ENCODE measurements at regions not wholly inside any gene's neighbourhood (a gene's known extent, or its start where the extent isn't known, plus 50 kb on each side); places are given as distances from the start of the nearest gene placed in this dataset.

DNA sequence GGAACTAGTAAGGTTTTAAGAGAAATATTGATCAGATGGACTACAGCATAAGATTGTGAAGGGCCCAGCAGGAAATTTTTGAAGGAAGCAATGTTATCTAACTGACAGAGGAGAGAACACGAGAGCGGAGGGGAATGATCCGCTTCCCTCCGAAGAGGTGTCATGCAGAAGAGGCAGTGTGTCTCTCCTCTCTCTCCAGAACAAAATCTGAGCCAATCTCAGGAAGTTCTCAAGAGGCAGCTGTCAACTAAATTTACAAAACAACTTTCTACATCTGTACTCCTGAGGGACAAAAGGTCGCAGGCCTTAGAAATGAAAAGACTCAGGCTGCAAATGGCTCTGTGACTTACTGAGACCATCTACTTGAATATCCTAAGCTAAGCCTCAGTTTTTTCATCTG is 224.6 kb upstream of the CDH5 start:
- WGBS, 2 experiments (ENCODE audit: extremely low coverage in 2 of 2, insufficient read length in 1 of 2): no CpG with 5 or more reads among the region's 5 CpGs
- H3K4me1 ChIP-seq (ENCODE audit: control insufficient read depth, insufficient read depth, low read length): peaks cover 6% of the 10 kb centered on the region
- H3K4me2 ChIP-seq (ENCODE audit: low read depth, low read length): no peak overlapping the region
- TF ChIP-seq POLR2A (IDR thresholded peaks at IDR 0.05; ENCODE audit: low read depth, low read length) (no peak), MXI1 (IDR thresholded peaks at IDR 0.05; ENCODE audit: borderline replicate concordance, low read depth, low read length) (no peak), BHLHE40 (IDR thresholded peaks at IDR 0.05; ENCODE audit: low read depth, low read length) (no peak), MAZ (IDR thresholded peaks at IDR 0.05; ENCODE audit: borderline replicate concordance, low read depth, low read length) (no peak), FOS (IDR thresholded peaks at IDR 0.05; ENCODE audit: low read depth, low read length) (no peak), SMC3 (IDR thresholded peaks at IDR 0.05; ENCODE audit: low read depth, low read length) (no peak), CTCF (conservative IDR thresholded peaks at IDR 0.05; ENCODE audit: low read depth, low read length) (no peak), RAD21 (IDR thresholded peaks at IDR 0.05; ENCODE audit: low read length) (no peak), RFX5 (IDR thresholded peaks at IDR 0.05; ENCODE audit: low read depth, low read length) (no peak), RCOR1 (IDR thresholded peaks at IDR 0.05; ENCODE audit: insufficient replicate concordance, low read length) (no peak), CHD1 (IDR thresholded peaks at IDR 0.05; ENCODE audit: low read depth, low read length) (no peak), USF2 (IDR thresholded peaks at IDR 0.05; ENCODE audit: low read depth, low read length) (no peak), MAFK (IDR thresholded peaks at IDR 0.05; ENCODE audit: low read depth, low read length) (no peak), CEBPB (IDR thresholded peaks at IDR 0.05; ENCODE audit: low read depth, low read length) (no peak), NFE2L2 (IDR thresholded peaks at IDR 0.05; ENCODE audit: low read depth, low read length) (no peak)
- TF ChIP-seq, protein P1, sequence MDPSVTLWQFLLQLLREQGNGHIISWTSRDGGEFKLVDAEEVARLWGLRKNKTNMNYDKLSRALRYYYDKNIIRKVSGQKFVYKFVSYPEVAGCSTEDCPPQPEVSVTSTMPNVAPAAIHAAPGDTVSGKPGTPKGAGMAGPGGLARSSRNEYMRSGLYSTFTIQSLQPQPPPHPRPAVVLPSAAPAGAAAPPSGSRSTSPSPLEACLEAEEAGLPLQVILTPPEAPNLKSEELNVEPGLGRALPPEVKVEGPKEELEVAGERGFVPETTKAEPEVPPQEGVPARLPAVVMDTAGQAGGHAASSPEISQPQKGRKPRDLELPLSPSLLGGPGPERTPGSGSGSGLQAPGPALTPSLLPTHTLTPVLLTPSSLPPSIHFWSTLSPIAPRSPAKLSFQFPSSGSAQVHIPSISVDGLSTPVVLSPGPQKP (IDR thresholded peaks at IDR 0.05; ENCODE audit: borderline replicate concordance, low read depth, low read length): no peak
- no peak overlapping the region for H2BK5ac ChIP-seq (ENCODE audit: low read depth, low read length, poor library complexity, severe bottlenecking)
- no peaks in the 10 kb centered on the region for H4K20me1 ChIP-seq (ENCODE audit: insufficient read depth, low read length)
- no peak overlapping the region for H3K4ac ChIP-seq (ENCODE audit: low read depth, low read length)
- CTCF ChIA-PET: interaction anchor here (2.9 kb wide), 1 partner anchor 10 kb away, joined by 6 read pairs; no protein-coding TSS in a partner anchor
- ATAC-seq (ENCODE audit: low read depth) (no peak), DNase-seq (no peak)
- no peak overlapping the region for H3K18ac ChIP-seq (ENCODE audit: low read depth, low read length)
- no peak overlapping the region for H2AFZ ChIP-seq (replicated peaks; ENCODE audit: low read length, poor library complexity)
- intact Hi-C loops (cut with micrococcal nuclease) (no loop called here), dilution Hi-C loops (cut with HindIII; ENCODE audit: low sequenced_read_pairs, unreplicated experiment) (no loop called here), in situ Hi-C loops (cut with MboI; ENCODE audit: low sequenced_read_pairs) (no loop called here)
- no peak overlapping the region for H4K8ac ChIP-seq (ENCODE audit: low read depth in 2 of 2, low read length in 2 of 2)
- no peak overlapping the region for H3K14ac ChIP-seq (replicated peaks; ENCODE audit: low read depth, low read length)
- no peaks in the 10 kb centered on the region for H3K27me3 ChIP-seq (ENCODE audit: control insufficient read depth, insufficient read depth, low read length)
- POLR2A ChIA-PET (ENCODE audit: unreplicated experiment): no interaction called here
- no peak overlapping the region for H2BK120ac ChIP-seq (ENCODE audit: low read depth, low read length)
- no TSS peak for BruUV-seq (replicated peaks)
- H3K4me3 ChIP-seq (ENCODE audit: insufficient read depth, low read depth, low read length): no peak overlapping the region
- H3K9me3 ChIP-seq (ENCODE audit: control insufficient read depth, insufficient read depth, low read length): no peaks in the 10 kb centered on the region; the same call in 1 of the 2 replicates
- no peaks in the 10 kb centered on the region for H3K79me1 ChIP-seq (ENCODE audit: low read depth in 1 of 2, low read length in 2 of 2)
- H3K23ac ChIP-seq (ENCODE audit: low read depth, low read length): no peak overlapping the region
- no peak overlapping the region for H3K9ac ChIP-seq (ENCODE audit: low read depth, low read length)
- H4K5ac ChIP-seq (ENCODE audit: low read depth, low read length): no peak overlapping the region
- H4K91ac ChIP-seq (ENCODE audit: insufficient read depth, low read depth, low read length): no peak overlapping the region
- H3K9me1 ChIP-seq (ENCODE audit: insufficient read depth, low read length): no peaks in the 10 kb centered on the region
- no peak overlapping the region for H2AK9ac ChIP-seq (replicated peaks; ENCODE audit: low read depth, low read length, poor library complexity)
- 0 out of 3 replicates have a peak overlapping the region, but pooled peaks have one; percentile 11 for H2BK15ac ChIP-seq (ENCODE audit: low read depth, low read length)
- H2AK5ac ChIP-seq (ENCODE audit: low read depth, low read length): no peak overlapping the region
- no peak overlapping the region for H3K56ac ChIP-seq (ENCODE audit: extremely low read depth, insufficient read depth, low read length)
- H2BK20ac ChIP-seq (ENCODE audit: low read depth, low read length): no peak overlapping the region
- no peak overlapping the region for H3K27ac ChIP-seq (ENCODE audit: insufficient read depth, low read length)
- no peaks in the 10 kb centered on the region for H3K36me3 ChIP-seq (ENCODE audit: control insufficient read depth, insufficient read depth, low read length)
